CD4-positive, alpha-beta T cell treated with Interleukin-1 beta for 1 hour (primary cell): ENCODE measurements at regions not wholly inside any gene's neighbourhood (a gene's known extent, or its start where the extent isn't known, plus 50 kb on each side); places are given as distances from the start of the nearest gene placed in this dataset.

Source experiments
- DNase-seq, 2 donors: peaks; one replicate each; pipeline ENCODE4 v3.0.0-alpha.2; 2020 to 2022

- DNase-seq, result no peak
These were observed 411.0 kb downstream of the KCNJ3 start for GRCh38 chr2:155109527-155109926.

GRCh38 chr2:155100261-155100660, 401.8 kb downstream of the KCNJ3 start:
- DNase-seq, result no peak

- DNase-seq, result no peak
These were observed 401.3 kb downstream of the KCNJ3 start for GRCh38 chr2:155099784-155100183.

GRCh38 chr2:155095613-155096012, 397.1 kb downstream of the KCNJ3 start:
- DNase-seq, result no peak

GRCh38 chr2:155080373-155080772, 381.9 kb downstream of the KCNJ3 start:
- no peak for DNase-seq

- no peak for DNase-seq
These were observed 372.0 kb downstream of the KCNJ3 start for GRCh38 chr2:155070489-155070888.

- no peak for DNase-seq
These were observed 364.4 kb downstream of the KCNJ3 start for GRCh38 chr2:155062922-155063258.

GRCh38 chr2:155062250-155062921, 363.9 kb downstream of the KCNJ3 start:
- DNase-seq, result no peak

GRCh38 chr2:155060896-155061295, 362.4 kb downstream of the KCNJ3 start:
- DNase-seq, result no peak

- DNase-seq, result no peak
These were observed 356.2 kb downstream of the KCNJ3 start for GRCh38 chr2:155054712-155055111.

GRCh38 chr2:155043097-155043496, 344.6 kb downstream of the KCNJ3 start:
- no peak for DNase-seq

GRCh38 chr2:155035308-155035707, 336.8 kb downstream of the KCNJ3 start:
- DNase-seq, result no peak

GRCh38 chr2:155033652-155034051, 335.2 kb downstream of the KCNJ3 start:
- DNase-seq, result no peak

GRCh38 chr2:155030296-155030695, 331.8 kb downstream of the KCNJ3 start:
- no peak for DNase-seq

- no peak for DNase-seq
These were observed 328.2 kb downstream of the KCNJ3 start for GRCh38 chr2:155026651-155027174.

GRCh38 chr2:155023674-155024073, 325.2 kb downstream of the KCNJ3 start:
- no peak for DNase-seq

GRCh38 chr2:155022531-155022930, 324.0 kb downstream of the KCNJ3 start:
- no peak for DNase-seq

GRCh38 chr2:155021618-155022017, 323.1 kb downstream of the KCNJ3 start:
- DNase-seq, result no peak

- no peak for DNase-seq
These were observed 321.8 kb downstream of the KCNJ3 start for GRCh38 chr2:155020246-155020645.

- DNase-seq, result no peak
These were observed 312.4 kb downstream of the KCNJ3 start for GRCh38 chr2:155010925-155011324.

- no peak for DNase-seq
These were observed 296.9 kb downstream of the KCNJ3 start for GRCh38 chr2:154995361-154995760.

- no peak for DNase-seq
These were observed 294.3 kb downstream of the KCNJ3 start for GRCh38 chr2:154992826-154993225.

- no peak for DNase-seq
These were observed 280.2 kb downstream of the KCNJ3 start for GRCh38 chr2:154978710-154979109.

GRCh38 chr2:154978244-154978643, 279.7 kb downstream of the KCNJ3 start:
- DNase-seq, result no peak

- no peak for DNase-seq
These were observed 275.5 kb downstream of the KCNJ3 start for GRCh38 chr2:154974041-154974440.
